GM18873 (cell line): ENCODE measurements at regions not wholly inside any gene's neighbourhood (a gene's known extent, or its start where the extent isn't known, plus 50 kb on each side); places are given as distances from the start of the nearest gene placed in this dataset.

Source experiments
- ATAC-seq: cut with Tn5 transposase; IDR thresholded peaks from one replicate; pipeline ENCODE4 v1.9.1; 2021; ENCODE audit warnings: mild to moderate bottlenecking, moderate library complexity, moderate number of reproducible peaks; ENCODE audit not compliant: unreplicated experiment, low FRiP score

GRCh38 chr18:78904179-78904531, 75.5 kb upstream of the SALL3 start:
- no peak for ATAC-seq

- ATAC-seq, result no peak
These were observed 74.3 kb upstream of the SALL3 start for GRCh38 chr18:78905334-78905733.

- ATAC-seq, result no peak
These were observed 73.6 kb upstream of the SALL3 start for GRCh38 chr18:78906066-78906465.

GRCh38 chr18:78908462-78909260, 71.0 kb upstream of the SALL3 start:
- ATAC-seq, result no peak

GRCh38 chr18:78911751-78912283, 67.8 kb upstream of the SALL3 start:
- no peak for ATAC-seq

- no peak for ATAC-seq
These were observed 67.3 kb upstream of the SALL3 start for GRCh38 chr18:78912336-78912735.

- ATAC-seq, result no peak
These were observed 66.8 kb upstream of the SALL3 start for GRCh38 chr18:78912844-78913243.

- no peak for ATAC-seq
These were observed 66.2 kb upstream of the SALL3 start for GRCh38 chr18:78913395-78913794.

GRCh38 chr18:78913830-78914231, 65.8 kb upstream of the SALL3 start:
- no peak for ATAC-seq

- no peak for ATAC-seq
These were observed 65.2 kb upstream of the SALL3 start for GRCh38 chr18:78914249-78914935.

GRCh38 chr18:78915446-78916008, 64.1 kb upstream of the SALL3 start:
- ATAC-seq, result no peak

GRCh38 chr18:78918707-78919106, 60.9 kb upstream of the SALL3 start:
- ATAC-seq, result no peak

GRCh38 chr18:78919956-78920355, 59.7 kb upstream of the SALL3 start:
- ATAC-seq, result no peak

- no peak for ATAC-seq
These were observed 59.0 kb upstream of the SALL3 start for GRCh38 chr18:78920456-78921138.

- no peak for ATAC-seq
These were observed 56.8 kb upstream of the SALL3 start for GRCh38 chr18:78922856-78923255.

GRCh38 chr18:78924301-78924700, 55.3 kb upstream of the SALL3 start:
- no peak for ATAC-seq

- no peak for ATAC-seq
These were observed 54.7 kb upstream of the SALL3 start for GRCh38 chr18:78924786-78925540.

- no peak for ATAC-seq
These were observed 53.9 kb upstream of the SALL3 start for GRCh38 chr18:78925557-78926242.

GRCh38 chr18:78926243-78926615, 53.4 kb upstream of the SALL3 start:
- no peak for ATAC-seq

GRCh38 chr18:78927156-78927555, 52.5 kb upstream of the SALL3 start:
- no peak for ATAC-seq
